ENCODE measurements at regions not wholly inside any gene's neighbourhood (a gene's known extent, or its start where the extent isn't known, plus 50 kb on each side); places are given as distances from the start of the nearest gene placed in this dataset.
A peak's percentile ranks its signal among the peaks of the same experiment; 100 is the strongest.

GRCh38 chr10:30228417-30229036 is 120.6 kb downstream of the MTPAP start:
- no peaks in the 10 kb centered on the region for H3K36me3 ChIP-seq (ENCODE audit: control insufficient read depth in 3 of 3, insufficient read depth in 3 of 3, low read length in 3 of 3)
- H3K27me3 ChIP-seq (ENCODE audit: control insufficient read depth in 3 of 3, insufficient read depth in 3 of 3, low read length in 3 of 3), result no peaks in the 10 kb centered on the region
- no peak overlapping the region for H3K27ac ChIP-seq (ENCODE audit: low read depth, low read length)
- H3K9ac ChIP-seq (ENCODE audit: low read depth in 1 of 3, low read length in 3 of 3), result no peak overlapping the region
- peaks cover 0 to 3% (median 0%) of the 10 kb centered on the region in 3 donors for H3K4me1 ChIP-seq (ENCODE audit: control insufficient read depth in 3 of 3, insufficient read depth in 3 of 3, low read length in 3 of 3)
- H3K9me3 ChIP-seq (ENCODE audit: control insufficient read depth in 3 of 3, low read length in 3 of 3), result no peaks in the 10 kb centered on the region
- no peak overlapping the region for H3K4me3 ChIP-seq (ENCODE audit: low read length in 3 of 3)

GRCh38 chr10:30227481-30227880 is 121.6 kb downstream of the MTPAP start:
- Histone ChIP-seq H3K27ac (ENCODE audit: low read depth, low read length) (no peak overlapping the region), H3K9ac (ENCODE audit: low read depth in 1 of 3, low read length in 3 of 3) (no peak overlapping the region), H3K36me3 (ENCODE audit: control insufficient read depth in 3 of 3, insufficient read depth in 3 of 3, low read length in 3 of 3) (no peaks in the 10 kb centered on the region), H3K9me3 (ENCODE audit: control insufficient read depth in 3 of 3, low read length in 3 of 3) (no peaks in the 10 kb centered on the region), H3K4me1 (ENCODE audit: control insufficient read depth in 3 of 3, insufficient read depth in 3 of 3, low read length in 3 of 3) (peaks cover 0 to 3% (median 0%) of the 10 kb centered on the region in 3 donors), H3K4me3 (ENCODE audit: low read length in 3 of 3) (no peak overlapping the region), H3K27me3 (ENCODE audit: control insufficient read depth in 3 of 3, insufficient read depth in 3 of 3, low read length in 3 of 3) (no peaks in the 10 kb centered on the region)

- Histone ChIP-seq H3K27me3 (ENCODE audit: control insufficient read depth in 3 of 3, insufficient read depth in 3 of 3, low read length in 3 of 3) (no peaks in the 10 kb centered on the region), H3K4me3 (ENCODE audit: low read length in 3 of 3) (peak overlapping the region; percentile 63 to 72 (median 70)), H3K36me3 (ENCODE audit: control insufficient read depth in 3 of 3, insufficient read depth in 3 of 3, low read length in 3 of 3) (no peaks in the 10 kb centered on the region), H3K27ac (ENCODE audit: low read depth, low read length) (peak overlapping the region; percentile 22), H3K9me3 (ENCODE audit: control insufficient read depth in 3 of 3, low read length in 3 of 3) (no peaks in the 10 kb centered on the region), H3K4me1 (ENCODE audit: control insufficient read depth in 3 of 3, insufficient read depth in 3 of 3, low read length in 3 of 3) (peaks cover 10 to 16% (median 11%) of the 10 kb centered on the region in 3 donors), H3K9ac (ENCODE audit: low read depth in 1 of 3, low read length in 3 of 3) (peak overlapping the region in 2 of 3 donors; percentile 51 to 74)
Measured at GRCh38 chr10:30219971-30220751, 128.9 kb downstream of the MTPAP start.

- Histone ChIP-seq H3K9me3 (ENCODE audit: control insufficient read depth in 3 of 3, low read length in 3 of 3) (no peaks in the 10 kb centered on the region), H3K4me3 (ENCODE audit: low read length in 3 of 3) (no peak overlapping the region), H3K27ac (ENCODE audit: low read depth, low read length) (no peak overlapping the region), H3K27me3 (ENCODE audit: control insufficient read depth in 3 of 3, insufficient read depth in 3 of 3, low read length in 3 of 3) (no peaks in the 10 kb centered on the region), H3K4me1 (ENCODE audit: control insufficient read depth in 3 of 3, insufficient read depth in 3 of 3, low read length in 3 of 3) (peaks cover 10 to 17% (median 11%) of the 10 kb centered on the region in 3 donors), H3K36me3 (ENCODE audit: control insufficient read depth in 3 of 3, insufficient read depth in 3 of 3, low read length in 3 of 3) (no peaks in the 10 kb centered on the region), H3K9ac (ENCODE audit: low read depth in 1 of 3, low read length in 3 of 3) (no peak overlapping the region)
Measured at GRCh38 chr10:30216821-30217220, 132.3 kb downstream of the MTPAP start.

GRCh38 chr10:30215623-30216022 is 133.5 kb downstream of the MTPAP start:
- Histone ChIP-seq H3K4me3 (ENCODE audit: low read length in 3 of 3) (peak overlapping the region in 2 of 3 donors; percentile 10 to 42), H3K36me3 (ENCODE audit: control insufficient read depth in 3 of 3, insufficient read depth in 3 of 3, low read length in 3 of 3) (no peaks in the 10 kb centered on the region), H3K27me3 (ENCODE audit: control insufficient read depth in 3 of 3, insufficient read depth in 3 of 3, low read length in 3 of 3) (no peaks in the 10 kb centered on the region), H3K9ac (ENCODE audit: low read depth in 1 of 3, low read length in 3 of 3) (no peak overlapping the region), H3K27ac (ENCODE audit: low read depth, low read length) (no peak overlapping the region), H3K4me1 (ENCODE audit: control insufficient read depth in 3 of 3, insufficient read depth in 3 of 3, low read length in 3 of 3) (peaks cover 8 to 17% (median 11%) of the 10 kb centered on the region in 3 donors), H3K9me3 (ENCODE audit: control insufficient read depth in 3 of 3, low read length in 3 of 3) (no peaks in the 10 kb centered on the region)

GRCh38 chr10:30215141-30215540 is 133.9 kb downstream of the MTPAP start:
- no peak overlapping the region for H3K9ac ChIP-seq (ENCODE audit: low read depth in 1 of 3, low read length in 3 of 3)
- no peak overlapping the region for H3K27ac ChIP-seq (ENCODE audit: low read depth, low read length)

GRCh38 chr10:30210296-30210695 is 138.8 kb downstream of the MTPAP start:
- peaks cover 0 to 3% (median under 1%) of the 10 kb centered on the region in 3 donors for H3K4me1 ChIP-seq (ENCODE audit: control insufficient read depth in 3 of 3, insufficient read depth in 3 of 3, low read length in 3 of 3)
- H3K36me3 ChIP-seq (ENCODE audit: control insufficient read depth in 3 of 3, insufficient read depth in 3 of 3, low read length in 3 of 3), result no peaks in the 10 kb centered on the region
- no peak overlapping the region for H3K9ac ChIP-seq (ENCODE audit: low read depth in 1 of 3, low read length in 3 of 3)

More at GRCh38 chr10:30215141-30215540, 133.9 kb downstream of the MTPAP start:
- Histone ChIP-seq H3K27me3 (ENCODE audit: control insufficient read depth in 3 of 3, insufficient read depth in 3 of 3, low read length in 3 of 3) (no peaks in the 10 kb centered on the region), H3K9me3 (ENCODE audit: control insufficient read depth in 3 of 3, low read length in 3 of 3) (no peaks in the 10 kb centered on the region), H3K4me3 (ENCODE audit: low read length in 3 of 3) (peak overlapping the region in 2 of 3 donors; percentile 10 to 42), H3K4me1 (ENCODE audit: control insufficient read depth in 3 of 3, insufficient read depth in 3 of 3, low read length in 3 of 3) (peaks cover 3 to 12% (median 7%) of the 10 kb centered on the region in 3 donors), H3K36me3 (ENCODE audit: control insufficient read depth in 3 of 3, insufficient read depth in 3 of 3, low read length in 3 of 3) (no peaks in the 10 kb centered on the region)

GRCh38 chr10:30208330-30208729 is 140.7 kb downstream of the MTPAP start:
- peaks cover 0 to 2% (median 0%) of the 10 kb centered on the region in 3 donors for H3K9me3 ChIP-seq (ENCODE audit: control insufficient read depth in 3 of 3, low read length in 3 of 3)
- no peaks in the 10 kb centered on the region for H3K27me3 ChIP-seq (ENCODE audit: control insufficient read depth in 3 of 3, insufficient read depth in 3 of 3, low read length in 3 of 3)
- H3K4me3 ChIP-seq (ENCODE audit: low read length in 3 of 3), result no peak overlapping the region
- H3K27ac ChIP-seq (ENCODE audit: low read depth, low read length), result no peak overlapping the region
- no peaks in the 10 kb centered on the region for H3K4me1 ChIP-seq (ENCODE audit: control insufficient read depth in 3 of 3, insufficient read depth in 3 of 3, low read length in 3 of 3)
- no peaks in the 10 kb centered on the region for H3K36me3 ChIP-seq (ENCODE audit: control insufficient read depth in 3 of 3, insufficient read depth in 3 of 3, low read length in 3 of 3)
- H3K9ac ChIP-seq (ENCODE audit: low read depth in 1 of 3, low read length in 3 of 3), result no peak overlapping the region

More at GRCh38 chr10:30210296-30210695, 138.8 kb downstream of the MTPAP start:
- Histone ChIP-seq H3K27me3 (ENCODE audit: control insufficient read depth in 3 of 3, insufficient read depth in 3 of 3, low read length in 3 of 3) (no peaks in the 10 kb centered on the region), H3K27ac (ENCODE audit: low read depth, low read length) (no peak overlapping the region), H3K4me3 (ENCODE audit: low read length in 3 of 3) (no peak overlapping the region), H3K9me3 (ENCODE audit: control insufficient read depth in 3 of 3, low read length in 3 of 3) (no peaks in the 10 kb centered on the region)

- H3K27ac ChIP-seq (ENCODE audit: low read depth, low read length), result no peak overlapping the region
- H3K36me3 ChIP-seq (ENCODE audit: control insufficient read depth in 3 of 3, insufficient read depth in 3 of 3, low read length in 3 of 3), result no peaks in the 10 kb centered on the region
- H3K4me1 ChIP-seq (ENCODE audit: control insufficient read depth in 3 of 3, insufficient read depth in 3 of 3, low read length in 3 of 3), result no peaks in the 10 kb centered on the region
- peaks cover 0 to 2% (median 0%) of the 10 kb centered on the region in 3 donors for H3K9me3 ChIP-seq (ENCODE audit: control insufficient read depth in 3 of 3, low read length in 3 of 3)
- no peak overlapping the region for H3K4me3 ChIP-seq (ENCODE audit: low read length in 3 of 3)
- H3K9ac ChIP-seq (ENCODE audit: low read depth in 1 of 3, low read length in 3 of 3), result no peak overlapping the region
- H3K27me3 ChIP-seq (ENCODE audit: control insufficient read depth in 3 of 3, insufficient read depth in 3 of 3, low read length in 3 of 3), result no peaks in the 10 kb centered on the region
Measured at GRCh38 chr10:30207485-30208052, 141.5 kb downstream of the MTPAP start.

GRCh38 chr10:30200017-30200415 is 140.6 kb upstream of the JCAD start:
- Histone ChIP-seq H3K27me3 (ENCODE audit: control insufficient read depth in 3 of 3, insufficient read depth in 3 of 3, low read length in 3 of 3) (no peaks in the 10 kb centered on the region), H3K4me1 (ENCODE audit: control insufficient read depth in 3 of 3, insufficient read depth in 3 of 3, low read length in 3 of 3) (peaks cover 4 to 6% (median 5%) of the 10 kb centered on the region in 3 donors), H3K9ac (ENCODE audit: low read depth in 1 of 3, low read length in 3 of 3) (no peak overlapping the region), H3K36me3 (ENCODE audit: control insufficient read depth in 3 of 3, insufficient read depth in 3 of 3, low read length in 3 of 3) (no peaks in the 10 kb centered on the region), H3K4me3 (ENCODE audit: low read length in 3 of 3) (peak overlapping the region in 1 of 3 donors; percentile 21), H3K9me3 (ENCODE audit: control insufficient read depth in 3 of 3, low read length in 3 of 3) (peaks cover 0 to 2% (median 0%) of the 10 kb centered on the region in 3 donors), H3K27ac (ENCODE audit: low read depth, low read length) (no peak overlapping the region)

All from skeletal muscle tissue (tissue), 3 donors.